SH-SY5Y (cell line): ENCODE measurements at regions not wholly inside any gene's neighbourhood (a gene's known extent, or its start where the extent isn't known, plus 50 kb on each side); places are given as distances from the start of the nearest gene placed in this dataset.

ENCODE experiments used
- GATA2 ChIP-seq: IDR thresholded peaks from 2 replicates; pipeline ENCODE4 v1.6.1; 2011; ENCODE audit warnings: mild to moderate bottlenecking, low read depth, low read length
- GATA3 ChIP-seq: IDR thresholded peaks from 2 replicates; pipeline ENCODE4 v1.6.1; 2011; ENCODE audit warnings: low read depth, mild to moderate bottlenecking, low read length, moderate library complexity

- TF ChIP-seq GATA2 = no peak
- no peak for TF ChIP-seq GATA3
Observed at GRCh38 chr10:124176349-124177179, 83.2 kb upstream of the CHST15 start.
